ENCODE measurements at regions not wholly inside any gene's neighbourhood (a gene's known extent, or its start where the extent isn't known, plus 50 kb on each side); places are given as distances from the start of the nearest gene placed in this dataset.
"Not testable (repeated sequence)": the region's sequence is repeated elsewhere in the genome, so short reads cannot be mapped to it uniquely, and the experiment has no call there.

GRCh38 chr14:39505812-39506211, 73.6 kb upstream of the FBXO33 start:
- no peaks in the 10 kb centered on the region for H3K4me1 ChIP-seq (ENCODE audit: control insufficient read depth, insufficient read depth, low read length)
- no peak overlapping the region for H3K4me3 ChIP-seq (ENCODE audit: low read length)
- no peaks in the 10 kb centered on the region for H3K36me3 ChIP-seq (ENCODE audit: control insufficient read depth, insufficient read depth, low read length, severe bottlenecking)
- peaks cover 8% of the 10 kb centered on the region for H3K9me3 ChIP-seq (ENCODE audit: control insufficient read depth, low read length)
- no peaks in the 10 kb centered on the region for H3K27me3 ChIP-seq (replicated peaks; ENCODE audit: control insufficient read depth, insufficient read depth, low read length)
- DNase-seq (ENCODE audit: low read depth), result no peak
- H3K9ac ChIP-seq (ENCODE audit: low read length), result no peak overlapping the region

GRCh38 chr14:39500253-39500652, 68.0 kb upstream of the FBXO33 start:
- no peaks in the 10 kb centered on the region for H3K27me3 ChIP-seq (replicated peaks; ENCODE audit: control insufficient read depth, insufficient read depth, low read length)
- no peak overlapping the region for H3K4me3 ChIP-seq (ENCODE audit: low read length)
- H3K9me3 ChIP-seq (ENCODE audit: control insufficient read depth, low read length), result no peaks in the 10 kb centered on the region
- H3K36me3 ChIP-seq (ENCODE audit: control insufficient read depth, insufficient read depth, low read length, severe bottlenecking), result no peaks in the 10 kb centered on the region
- no peak for DNase-seq (ENCODE audit: low read depth)
- H3K4me1 ChIP-seq (ENCODE audit: control insufficient read depth, insufficient read depth, low read length), result no peaks in the 10 kb centered on the region
- H3K9ac ChIP-seq (ENCODE audit: low read length), result no peak overlapping the region

- Histone ChIP-seq H3K4me1 (ENCODE audit: control insufficient read depth, insufficient read depth, low read length) (no peaks in the 10 kb centered on the region), H3K27me3 (replicated peaks; ENCODE audit: control insufficient read depth, insufficient read depth, low read length) (no peaks in the 10 kb centered on the region), H3K9ac (ENCODE audit: low read length) (no peak overlapping the region), H3K36me3 (ENCODE audit: control insufficient read depth, insufficient read depth, low read length, severe bottlenecking) (no peaks in the 10 kb centered on the region), H3K9me3 (ENCODE audit: control insufficient read depth, low read length) (no peaks in the 10 kb centered on the region), H3K4me3 (ENCODE audit: low read length) (no peak overlapping the region)
- DNase-seq (ENCODE audit: low read depth), result no peak
These were observed 67.3 kb upstream of the FBXO33 start for GRCh38 chr14:39499514-39499913.

- DNase-seq (ENCODE audit: low read depth); H3K9ac ChIP-seq (ENCODE audit: low read length); H3K27me3 ChIP-seq (replicated peaks; ENCODE audit: control insufficient read depth, insufficient read depth, low read length); H3K4me1 ChIP-seq (ENCODE audit: control insufficient read depth, insufficient read depth, low read length); H3K9me3 ChIP-seq (ENCODE audit: control insufficient read depth, low read length); H3K36me3 ChIP-seq (ENCODE audit: control insufficient read depth, insufficient read depth, low read length, severe bottlenecking); H3K4me3 ChIP-seq (ENCODE audit: low read length): not testable (repeated sequence)
These were observed 65.4 kb upstream of the FBXO33 start for GRCh38 chr14:39497677-39498076.

GRCh38 chr14:39492267-39492666, 60.0 kb upstream of the FBXO33 start:
- H3K4me3 ChIP-seq (ENCODE audit: low read length), result peak overlapping the region; percentile 2
- no peaks in the 10 kb centered on the region for H3K27me3 ChIP-seq (replicated peaks; ENCODE audit: control insufficient read depth, insufficient read depth, low read length)
- H3K9ac ChIP-seq (ENCODE audit: low read length), result peak overlapping the region; percentile 57
- DNase-seq (ENCODE audit: low read depth), result peak; percentile 56
- H3K9me3 ChIP-seq (ENCODE audit: control insufficient read depth, low read length), result no peaks in the 10 kb centered on the region
- H3K4me1 ChIP-seq (ENCODE audit: control insufficient read depth, insufficient read depth, low read length), result peaks cover 16% of the 10 kb centered on the region
- H3K36me3 ChIP-seq (ENCODE audit: control insufficient read depth, insufficient read depth, low read length, severe bottlenecking), result no peaks in the 10 kb centered on the region

GRCh38 chr14:39491134-39491571, 58.9 kb upstream of the FBXO33 start:
- Histone ChIP-seq H3K9ac (ENCODE audit: low read length) (peak overlapping the region; percentile 57), H3K36me3 (ENCODE audit: control insufficient read depth, insufficient read depth, low read length, severe bottlenecking) (no peaks in the 10 kb centered on the region), H3K4me3 (ENCODE audit: low read length) (peak overlapping the region; percentile 2), H3K27me3 (replicated peaks; ENCODE audit: control insufficient read depth, insufficient read depth, low read length) (no peaks in the 10 kb centered on the region), H3K4me1 (ENCODE audit: control insufficient read depth, insufficient read depth, low read length) (peaks cover 16% of the 10 kb centered on the region), H3K9me3 (ENCODE audit: control insufficient read depth, low read length) (no peaks in the 10 kb centered on the region)
- DNase-seq (ENCODE audit: low read depth), result peak; percentile 72

- Histone ChIP-seq H3K9me3 (ENCODE audit: control insufficient read depth, low read length) (no peaks in the 10 kb centered on the region), H3K36me3 (ENCODE audit: control insufficient read depth, insufficient read depth, low read length, severe bottlenecking) (no peaks in the 10 kb centered on the region), H3K4me1 (ENCODE audit: control insufficient read depth, insufficient read depth, low read length) (peaks cover 16% of the 10 kb centered on the region), H3K4me3 (ENCODE audit: low read length) (no peak overlapping the region), H3K27me3 (replicated peaks; ENCODE audit: control insufficient read depth, insufficient read depth, low read length) (no peaks in the 10 kb centered on the region), H3K9ac (ENCODE audit: low read length) (no peak overlapping the region)
- no peak for DNase-seq (ENCODE audit: low read depth)
These were observed 56.4 kb upstream of the FBXO33 start for GRCh38 chr14:39488600-39488999.

- Histone ChIP-seq H3K4me3 (ENCODE audit: low read length) (no peak overlapping the region), H3K27me3 (replicated peaks; ENCODE audit: control insufficient read depth, insufficient read depth, low read length) (no peaks in the 10 kb centered on the region), H3K4me1 (ENCODE audit: control insufficient read depth, insufficient read depth, low read length) (no peaks in the 10 kb centered on the region), H3K9ac (ENCODE audit: low read length) (no peak overlapping the region), H3K36me3 (ENCODE audit: control insufficient read depth, insufficient read depth, low read length, severe bottlenecking) (no peaks in the 10 kb centered on the region), H3K9me3 (ENCODE audit: control insufficient read depth, low read length) (no peaks in the 10 kb centered on the region)
- DNase-seq (ENCODE audit: low read depth), result no peak
These were observed 51.4 kb upstream of the FBXO33 start for GRCh38 chr14:39483682-39484081.

Measured in adipocyte (in vitro differentiated cells).